Body of pancreas (tissue), 4 donors: ENCODE measurements at regions not wholly inside any gene's neighbourhood (a gene's known extent, or its start where the extent isn't known, plus 50 kb on each side); places are given as distances from the start of the nearest gene placed in this dataset.

Experiments used
- ATAC-seq: fragments of 150-250 bp; one replicate; pipeline ENCODE4 v1.9.1; 2016
- DNase-seq, 4 donors: peaks; one replicate each; pipeline ENCODE4 v3.0.0-alpha.2; 2019
- H3K27ac ChIP-seq, 4 donors: fragments of 200-600 bp; sonication (generic); 1 replicate in 3 of 4; 2 replicates in 1 of 4; pipeline versions ENCODE4 v1.5.1 to v1.6.1; 2016 to 2019; ENCODE audit warnings: mild to moderate bottlenecking in 1 of 4, mixed read lengths in 1 of 4, moderate library complexity in 1 of 4
- H3K27me3 ChIP-seq, 2 donors: fragments of 200-600 bp; sonication (generic); one replicate each; pipeline ENCODE4 v1.6.0; 2016; ENCODE audit warnings: mild to moderate bottlenecking in 1 of 2
- H3K36me3 ChIP-seq, 2 donors: fragments of 200-600 bp; sonication (generic); replicated peaks in 1 of 2; 2 replicates each; pipeline ENCODE4 v1.5.1; 2016; ENCODE audit warnings: low read depth in 2 of 2; ENCODE audit not compliant: insufficient read depth in 1 of 2
- H3K4me1 ChIP-seq: fragments of 200-600 bp; sonication (generic); one replicate; pipeline ENCODE4 v1.6.0; 2016
- H3K4me3 ChIP-seq, 2 donors: fragments of 200-600 bp; sonication (generic); 1 replicate in 1 of 2; 2 replicates in 1 of 2; pipeline ENCODE4 v1.5.1; 2016 to 2019
- H3K9me3 ChIP-seq, 3 donors: fragments of 200-600 bp; sonication (generic); 1 replicate in 2 of 3; 2 replicates in 1 of 3; pipeline ENCODE4 v1.5.1; 2016
- CTCF ChIP-seq, 7 experiments: fragments of 450-650 bp in 4 of 7; fragments of 200-600 bp in 3 of 7; sonication (generic) in 3 of 7; IDR thresholded peaks; one replicate each; pipeline ENCODE4 v1.5.1; 2016 to 2019; ENCODE audit warnings: antibody characterized with exemption in 7 of 7
- POLR2A ChIP-seq, 3 donors: fragments of 450-650 bp; IDR thresholded peaks; one replicate each; pipeline ENCODE4 v1.6.1; 2016; ENCODE audit warnings: antibody characterized with exemption in 3 of 3, mild to moderate bottlenecking in 2 of 3
- whole genome bisulfite sequencing, 2 donors: methylation state at CpG; one replicate each; pipeline ENCODE4 v1.1.5; 2017; 5-methylcytosine and 5-hydroxymethylcytosine counted together
- intact Hi-C: fragments of 100-400 bp; cut with DNase I; formaldehyde crosslinking; loops from one replicate; pipeline ENCODE4 v1.15.1; 2023

- WGBS, 2 donors = 82 to 88% methylated on average over 8 of the region's 8 CpGs
- no peaks in the 10 kb centered on the region for H3K9me3 ChIP-seq
- no peaks in the 10 kb centered on the region for H3K4me1 ChIP-seq
- no peak overlapping the region for H3K4me3 ChIP-seq
- no peak for DNase-seq
- H3K27ac ChIP-seq = no peak overlapping the region
- no peak for ATAC-seq
- intact Hi-C loops = no loop called here
- H3K36me3 ChIP-seq = no peaks in the 10 kb centered on the region
- no peaks in the 10 kb centered on the region for H3K27me3 ChIP-seq
- TF ChIP-seq CTCF (IDR thresholded peaks at IDR 0.05) (no peak), POLR2A (IDR thresholded peaks at IDR 0.05) (no peak)
Observed at GRCh38 chr22:27495325-27495724, 306.2 kb downstream of the MN1 start.

GRCh38 chr22:27499121-27499520 lies 302.4 kb downstream of the MN1 start:
- H3K4me1 ChIP-seq = no peaks in the 10 kb centered on the region
- no peaks in the 10 kb centered on the region for H3K36me3 ChIP-seq
- H3K27me3 ChIP-seq = no peaks in the 10 kb centered on the region
- no peaks in the 10 kb centered on the region for H3K9me3 ChIP-seq
- WGBS, 2 donors = 20 to 72% methylated on average over 2 to 13 of the region's 13 CpGs
- TF ChIP-seq POLR2A (IDR thresholded peaks at IDR 0.05) (no peak), CTCF (IDR thresholded peaks at IDR 0.05) (no peak)
- DNase-seq (no peak), ATAC-seq (no peak)
- H3K27ac ChIP-seq = no peak overlapping the region
- intact Hi-C loops = no loop called here
- H3K4me3 ChIP-seq = no peak overlapping the region

- intact Hi-C loops = no loop called here
- peak; percentile 29 to 69 (median 60) for DNase-seq
- peak; percentile 58 for ATAC-seq
- Histone ChIP-seq H3K4me1 (no peaks in the 10 kb centered on the region), H3K4me3 (no peak overlapping the region), H3K36me3 (no peaks in the 10 kb centered on the region), H3K9me3 (no peaks in the 10 kb centered on the region), H3K27me3 (no peaks in the 10 kb centered on the region), H3K27ac (peak overlapping the region in 3 of 4 donors; percentile 15 to 69 (median 40))
- no peak for TF ChIP-seq POLR2A (IDR thresholded peaks at IDR 0.05)
- TF ChIP-seq CTCF (IDR thresholded peaks at IDR 0.05) = no peak
- 67 to 70% methylated on average over 9 of the region's 9 CpGs for WGBS, 2 donors
Observed at GRCh38 chr22:27501191-27501936, 300.2 kb downstream of the MN1 start.

- TF ChIP-seq POLR2A (IDR thresholded peaks at IDR 0.05) = no peak
- H3K4me1 ChIP-seq = peaks cover 4% of the 10 kb centered on the region
- WGBS, 2 donors = 91 to 96% methylated on average over 4 of the region's 4 CpGs
Observed at GRCh38 chr22:27502327-27502726, 299.2 kb downstream of the MN1 start.

GRCh38 chr22:27504360-27505253 lies 296.9 kb downstream of the MN1 start:
- Histone ChIP-seq H3K27ac (no peak overlapping the region), H3K9me3 (no peaks in the 10 kb centered on the region), H3K27me3 (no peaks in the 10 kb centered on the region), H3K4me3 (no peak overlapping the region), H3K4me1 (peaks cover 4% of the 10 kb centered on the region), H3K36me3 (no peaks in the 10 kb centered on the region)
- WGBS, 2 donors = 69 to 72% methylated on average over 5 to 18 of the region's 18 CpGs
- intact Hi-C loops = no loop called here
- DNase-seq (no peak), ATAC-seq (no peak)
- TF ChIP-seq CTCF (IDR thresholded peaks at IDR 0.05) (no peak), POLR2A (IDR thresholded peaks at IDR 0.05) (no peak)

More at GRCh38 chr22:27502327-27502726, 299.2 kb downstream of the MN1 start:
- H3K27ac ChIP-seq = no peak overlapping the region
- H3K9me3 ChIP-seq = no peaks in the 10 kb centered on the region
- intact Hi-C loops = no loop called here
- no peak overlapping the region for H3K4me3 ChIP-seq
- no peak for DNase-seq
- no peaks in the 10 kb centered on the region for H3K36me3 ChIP-seq
- no peak for ATAC-seq
- H3K27me3 ChIP-seq = no peaks in the 10 kb centered on the region
